HepG2 (cell line): ENCODE measurements at regions not wholly inside any gene's neighbourhood (a gene's known extent, or its start where the extent isn't known, plus 50 kb on each side); places are given as distances from the start of the nearest gene placed in this dataset.

ENCODE experiments used
- CTCF ChIP-seq: sonication (generic); formaldehyde crosslinking; IDR thresholded peaks from 2 replicates; pipeline ENCODE4 v1.5.0; 2020; ENCODE audit warnings: mild to moderate bottlenecking, missing genetic modification reagents, moderate library complexity
- ESRRA ChIP-seq: sonication (generic); formaldehyde crosslinking; IDR thresholded peaks from 2 replicates; pipeline ENCODE4 v1.5.1; 2020; ENCODE audit warnings: mild to moderate bottlenecking, low read depth, missing genetic modification reagents
- MAX ChIP-seq: IDR thresholded peaks from 2 replicates; pipeline ENCODE4 v1.6.1; 2012; ENCODE audit warnings: inconsistent platforms
- MED8 ChIP-seq: sonication (generic); formaldehyde crosslinking; IDR thresholded peaks from 2 replicates; pipeline ENCODE4 v1.8.1; 2023; ENCODE audit warnings: mild to moderate bottlenecking, missing genetic modification reagents; ENCODE audit not compliant: insufficient replicate concordance
- PBX3 ChIP-seq: sonication (generic); formaldehyde crosslinking; IDR thresholded peaks from 2 replicates; pipeline ENCODE4 v1.8.1; 2023; ENCODE audit warnings: missing genetic modification reagents, inconsistent platforms, borderline replicate concordance
- REPIN1 ChIP-seq: sonication (generic); formaldehyde crosslinking; IDR thresholded peaks from 2 replicates; pipeline ENCODE4 v1.8.0; 2022; ENCODE audit warnings: missing genetic modification reagents, low read depth, mild to moderate bottlenecking, borderline replicate concordance
- SATB2 ChIP-seq: sonication (generic); formaldehyde crosslinking; IDR thresholded peaks from 2 replicates; pipeline ENCODE4 v1.5.0; 2020; ENCODE audit warnings: missing genetic modification reagents
- SKIL ChIP-seq: sonication (generic); formaldehyde crosslinking; IDR thresholded peaks from 2 replicates; pipeline ENCODE4 v1.8.0; 2022; ENCODE audit warnings: missing genetic modification reagents, mild to moderate bottlenecking, moderate library complexity, borderline replicate concordance
- TBL1XR1 ChIP-seq: fragments of 150-350 bp; IDR thresholded peaks from 2 replicates; pipeline ENCODE4 v1.6.1; 2014; ENCODE audit warnings: borderline replicate concordance, low read length; ENCODE audit not compliant: partially characterized antibody
- ZFP41 ChIP-seq: sonication (generic); formaldehyde crosslinking; IDR thresholded peaks from 2 replicates; pipeline ENCODE4 v1.4.0; 2020; ENCODE audit warnings: mild to moderate bottlenecking, missing genetic modification reagents, borderline replicate concordance
- ZNF292 ChIP-seq: sonication (generic); formaldehyde crosslinking; IDR thresholded peaks from 2 replicates; pipeline ENCODE4 v1.8.1; 2022; ENCODE audit warnings: mild to moderate bottlenecking, low read depth, missing genetic modification reagents, borderline replicate concordance
- ZZZ3 ChIP-seq: sonication (generic); formaldehyde crosslinking; IDR thresholded peaks from 2 replicates; pipeline ENCODE4 v1.4.0; 2020; ENCODE audit warnings: missing genetic modification reagents, mild to moderate bottlenecking, borderline replicate concordance

GRCh38 chr11:69385832-69386427 lies 92.0 kb downstream of the MYEOV start:
- TF ChIP-seq CTCF (CRISPR knock-in tag) (no peak), REPIN1 (CRISPR knock-in tag) (no peak), MAX (no peak), ZZZ3 (CRISPR knock-in tag) (no peak), ZNF292 (CRISPR knock-in tag) (no peak), PBX3 (no peak), TBL1XR1 (no peak), MED8 (CRISPR knock-in tag) (no peak), SKIL (CRISPR knock-in tag) (no peak), ZFP41 (no peak), ESRRA (CRISPR knock-in tag) (no peak), SATB2 (CRISPR knock-in tag) (no peak)
